ENCODE measurements at regions not wholly inside any gene's neighbourhood (a gene's known extent, or its start where the extent isn't known, plus 50 kb on each side); places are given as distances from the start of the nearest gene placed in this dataset.

GRCh38 chr2:173424886-173425285 lies 70.2 kb downstream of the CDCA7 start (continued):
- TF ChIP-seq CTBP2 (IDR thresholded peaks at IDR 0.05; ENCODE audit: borderline replicate concordance, insufficient read depth, insufficient read length, low read length) (no peak), CHD7 (IDR thresholded peaks at IDR 0.05; ENCODE audit: insufficient replicate concordance, low read length) (no peak), JUND (IDR thresholded peaks at IDR 0.05; ENCODE audit: low read length) (no peak), POU5F1 (IDR thresholded peaks at IDR 0.05; ENCODE audit: low read depth, low read length) (no peak)
